HG03280 (cell line): ENCODE measurements at regions not wholly inside any gene's neighbourhood (a gene's known extent, or its start where the extent isn't known, plus 50 kb on each side); places are given as distances from the start of the nearest gene placed in this dataset.

ENCODE experiments used
- ATAC-seq: cut with Tn5 transposase; IDR thresholded peaks from one replicate; pipeline ENCODE4 v1.9.1; 2021; ENCODE audit warnings: mild to moderate bottlenecking, moderate library complexity; ENCODE audit not compliant: unreplicated experiment

DNA sequence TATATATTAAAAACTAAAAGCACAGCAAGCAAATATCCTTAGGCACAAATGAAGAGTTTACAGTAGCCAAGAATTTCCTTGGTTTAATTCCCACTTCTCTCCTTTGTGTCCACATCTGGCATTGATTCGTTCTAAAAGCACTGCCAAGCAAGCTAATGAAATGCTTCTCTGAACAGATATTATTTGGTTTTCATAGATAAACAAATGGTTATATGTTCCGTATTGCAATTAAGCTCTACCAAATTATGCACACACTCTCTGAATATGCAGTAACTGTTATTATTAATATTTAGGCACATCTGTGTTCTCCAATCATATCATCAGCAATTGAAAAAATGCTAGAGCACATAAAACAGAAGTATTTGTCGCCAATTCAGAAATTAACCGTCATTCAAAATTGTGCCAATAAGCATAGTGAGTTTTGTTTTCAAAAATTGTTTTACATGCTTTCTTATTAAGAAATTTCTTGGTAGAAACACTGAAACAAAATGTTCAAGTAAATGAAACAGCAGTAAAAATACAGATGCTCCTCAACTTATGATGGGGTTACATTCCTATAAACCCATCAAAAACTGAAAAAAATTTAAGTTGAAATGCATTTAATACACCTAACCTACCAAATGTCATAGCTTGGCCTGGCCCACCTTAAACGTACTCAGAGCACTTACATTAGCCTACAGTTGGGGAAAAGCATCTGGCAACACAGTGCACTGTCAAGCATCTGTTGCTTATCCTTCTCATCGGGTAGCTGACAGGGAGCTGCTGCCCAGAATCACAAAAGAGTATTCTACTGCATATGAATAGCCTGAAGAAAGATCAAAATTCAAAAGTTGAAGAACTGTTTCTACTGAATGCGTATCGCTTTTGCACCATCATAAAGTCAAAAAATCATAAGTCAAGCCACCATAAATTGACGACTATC, 2134.7 kb downstream of the PCDH9 start:
- ATAC-seq = no peak

DNA sequence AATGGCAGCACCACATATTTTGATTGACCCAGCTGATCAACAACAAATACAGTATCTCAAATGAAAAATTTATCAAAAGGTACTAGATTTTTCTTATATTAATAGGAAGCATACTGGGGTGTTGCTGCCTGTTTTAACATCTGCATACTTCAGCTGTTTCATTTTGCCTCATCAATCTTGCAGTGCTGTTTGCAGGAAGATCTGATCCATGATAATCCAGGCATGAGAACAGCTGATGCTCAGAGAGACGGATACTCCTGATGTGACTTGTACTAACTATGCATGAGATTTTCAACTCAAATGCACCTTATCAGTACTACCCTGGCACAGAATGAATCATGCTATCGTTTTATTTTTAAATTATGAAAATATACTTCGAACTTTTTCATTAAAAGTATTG, 2136.8 kb downstream of the PCDH9 start:
- ATAC-seq = no peak

DNA sequence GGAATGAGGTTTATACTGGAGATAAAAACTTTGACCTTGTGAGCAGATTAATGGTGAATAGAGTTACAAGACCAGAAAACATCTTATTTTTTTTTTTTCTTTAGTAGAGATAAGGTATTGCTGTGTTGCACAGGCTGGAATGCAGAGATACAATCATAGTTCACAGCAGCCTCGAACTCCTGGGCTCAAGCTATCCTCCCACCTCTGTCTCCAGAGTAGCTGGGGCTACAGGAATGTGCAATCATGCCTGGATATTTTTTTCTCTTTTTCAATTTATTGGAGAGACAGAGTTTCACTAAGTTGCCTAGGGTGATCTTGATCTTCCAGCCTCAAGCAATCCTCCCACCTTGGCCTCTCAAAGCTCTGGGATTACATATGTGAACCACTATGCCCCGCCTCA, 2139.1 kb downstream of the PCDH9 start:
- ATAC-seq = no peak

DNA sequence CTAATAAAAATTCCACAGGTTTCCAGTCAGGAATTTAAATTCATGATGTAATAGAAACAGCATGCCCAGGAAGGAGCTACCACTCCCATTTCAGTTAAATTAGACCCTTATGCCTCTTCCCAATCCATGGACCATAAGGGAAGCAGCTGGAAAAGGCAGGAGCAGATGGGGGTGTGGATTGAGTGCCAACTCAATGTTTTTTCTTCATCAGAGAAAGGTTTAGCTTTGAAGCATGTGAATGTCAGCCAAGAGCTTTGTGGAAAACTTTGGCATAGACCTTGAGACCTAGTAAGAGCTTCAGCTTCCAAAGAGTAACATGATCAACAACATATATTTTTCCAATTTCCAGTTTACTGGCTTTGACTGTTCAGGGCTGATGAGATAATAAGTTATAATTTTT, 2139.9 kb downstream of the PCDH9 start:
- no peak for ATAC-seq

DNA sequence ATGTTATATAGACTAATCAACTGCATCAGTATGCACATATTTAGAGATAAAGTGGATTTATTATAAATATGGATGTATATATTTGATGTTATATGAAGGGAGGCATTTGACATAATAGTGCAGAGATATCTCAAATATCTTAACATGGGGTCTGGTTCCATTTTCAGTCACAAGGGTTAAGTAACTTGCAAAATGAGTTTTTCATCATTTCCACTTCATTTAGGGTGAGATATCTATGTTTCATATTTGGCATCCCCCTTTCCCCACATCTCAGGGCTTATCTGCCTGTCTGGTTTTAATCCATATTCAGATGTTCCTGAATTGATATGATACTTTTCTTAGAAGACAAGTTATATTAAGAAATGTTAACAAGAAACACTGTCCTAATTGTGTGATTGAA, 2141.2 kb downstream of the PCDH9 start:
- no peak for ATAC-seq

DNA sequence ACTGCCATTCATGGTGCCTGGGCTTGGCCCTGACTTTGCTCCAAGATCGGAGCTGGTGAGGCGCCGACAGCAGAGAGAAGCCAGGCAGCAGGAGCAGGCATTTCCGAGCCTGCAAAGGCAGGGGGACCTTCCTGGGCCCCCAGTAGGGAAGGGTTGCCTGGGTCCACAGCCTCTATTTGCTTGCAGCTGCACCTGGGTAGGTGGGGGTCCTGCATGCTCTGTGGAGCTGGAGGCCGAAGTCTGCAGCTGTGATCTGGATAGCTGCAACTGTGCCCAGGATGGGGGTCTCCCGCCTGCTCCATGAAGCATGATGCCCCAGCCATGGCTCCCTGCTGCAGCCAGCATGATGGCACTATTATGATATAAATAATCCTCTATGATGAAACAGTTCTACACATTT, 2144.2 kb downstream of the PCDH9 start:
- no peak for ATAC-seq

DNA sequence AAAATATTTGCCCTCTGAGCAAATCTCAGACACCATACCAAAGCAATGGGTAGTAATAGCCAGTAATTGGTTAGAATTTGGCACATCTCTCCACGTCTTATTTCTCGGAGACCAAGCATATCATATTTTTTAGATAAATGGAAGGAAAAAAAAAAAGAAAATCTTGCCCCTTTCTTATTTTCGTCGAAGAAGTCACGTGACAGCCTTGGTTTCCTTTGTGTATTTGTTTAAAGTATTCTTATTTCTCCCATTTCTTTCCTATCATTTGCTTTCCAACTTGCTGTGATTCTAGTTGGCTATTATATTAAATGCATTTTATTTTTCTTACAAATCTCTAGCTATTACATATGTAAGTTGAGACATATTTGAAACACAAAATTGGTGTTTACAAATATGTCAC, 2155.9 kb downstream of the PCDH9 start:
- ATAC-seq = no peak

DNA sequence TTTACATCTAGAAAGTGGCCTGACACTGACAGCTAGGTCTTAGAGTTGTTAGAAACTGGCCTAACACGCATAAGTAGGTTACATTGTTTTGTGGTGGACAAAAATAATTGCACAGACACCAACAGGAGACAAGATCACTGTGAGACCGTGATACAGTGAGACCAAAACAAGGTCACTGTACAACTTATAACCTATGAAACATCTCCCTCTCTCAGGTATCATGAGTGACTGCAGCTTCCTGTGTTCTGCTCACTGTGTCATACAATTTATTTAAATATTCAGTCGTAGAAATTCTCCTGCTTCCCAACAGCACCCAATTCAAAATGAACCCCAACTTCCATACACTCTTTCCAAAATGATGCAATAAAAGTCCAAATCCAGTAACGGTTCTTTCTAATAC, 2165.2 kb downstream of the PCDH9 start:
- ATAC-seq = no peak

DNA sequence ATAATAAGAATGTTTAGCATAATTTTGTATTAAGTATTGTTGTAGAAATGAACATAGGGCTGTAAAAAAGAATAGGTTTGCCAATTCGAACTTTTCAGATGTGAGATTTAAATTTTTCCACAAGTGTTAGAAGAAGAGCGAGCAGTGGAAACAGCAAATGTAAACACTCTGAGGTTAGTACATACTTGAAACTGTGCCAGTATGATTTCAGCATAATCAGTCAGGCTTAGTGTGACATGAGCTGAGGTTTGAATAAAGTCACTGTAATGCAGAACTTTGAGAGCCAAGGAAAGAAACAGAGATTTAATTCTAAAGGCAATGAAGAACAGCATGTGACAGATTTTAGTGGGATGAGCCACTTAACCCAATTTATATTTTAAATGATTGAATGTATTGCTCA, 2166.4 kb downstream of the PCDH9 start:
- no peak for ATAC-seq

DNA sequence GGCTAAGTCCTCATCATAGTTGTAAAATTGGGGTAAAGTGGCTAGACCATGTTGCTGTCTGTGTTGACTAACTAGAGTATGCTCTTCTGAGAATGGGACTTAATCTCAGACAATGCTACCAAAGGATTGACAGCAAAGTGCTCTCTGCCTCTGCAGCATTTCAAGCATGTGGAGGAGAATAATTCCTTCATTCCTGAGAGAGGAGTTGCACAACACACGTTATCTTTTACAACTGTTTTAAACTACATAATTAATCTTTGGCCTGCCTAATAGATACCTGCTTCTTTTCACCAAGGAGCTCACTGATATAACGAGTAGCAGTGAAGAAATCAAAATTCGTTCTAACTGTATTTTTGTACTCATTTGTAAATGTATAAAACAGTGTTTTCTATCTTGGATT, 2172.2 kb downstream of the PCDH9 start:
- ATAC-seq = no peak

DNA sequence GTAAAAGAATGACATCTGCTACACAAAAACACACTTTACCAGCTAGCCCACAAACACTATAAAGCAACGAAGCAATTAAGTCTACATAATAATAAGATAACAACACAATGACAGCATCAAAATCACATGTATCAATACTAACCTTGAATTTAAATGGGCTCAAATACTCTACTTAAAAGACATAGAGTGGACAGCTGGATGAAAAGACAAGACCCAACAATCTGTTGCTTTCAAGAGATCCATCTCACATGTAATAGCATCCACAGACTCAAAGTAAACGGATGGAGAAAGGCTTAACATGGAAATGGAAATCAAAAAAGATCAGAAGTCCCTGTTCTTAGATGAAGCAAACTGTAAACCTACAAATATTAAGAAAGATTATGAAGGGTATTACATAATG, 2175.9 kb downstream of the PCDH9 start:
- no peak for ATAC-seq

DNA sequence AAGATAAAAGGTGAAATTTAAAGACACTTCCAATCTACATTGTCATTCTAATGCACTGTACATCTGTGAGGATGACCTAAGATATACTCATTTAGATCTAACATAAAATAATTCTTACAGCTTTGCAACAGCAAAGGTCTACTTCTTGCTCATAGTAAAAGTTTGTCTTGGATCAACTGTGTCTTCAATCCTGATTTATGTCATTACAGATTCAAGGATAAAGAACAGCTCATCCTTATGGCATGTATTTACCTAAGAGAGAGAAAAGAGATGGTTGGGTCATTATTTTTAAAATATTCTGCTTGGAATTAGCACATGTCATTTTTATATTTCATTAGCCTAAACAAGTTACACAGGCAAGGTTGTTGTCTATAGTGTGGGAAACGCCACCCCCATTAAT, 2193.1 kb downstream of the PCDH9 start:
- no peak for ATAC-seq

DNA sequence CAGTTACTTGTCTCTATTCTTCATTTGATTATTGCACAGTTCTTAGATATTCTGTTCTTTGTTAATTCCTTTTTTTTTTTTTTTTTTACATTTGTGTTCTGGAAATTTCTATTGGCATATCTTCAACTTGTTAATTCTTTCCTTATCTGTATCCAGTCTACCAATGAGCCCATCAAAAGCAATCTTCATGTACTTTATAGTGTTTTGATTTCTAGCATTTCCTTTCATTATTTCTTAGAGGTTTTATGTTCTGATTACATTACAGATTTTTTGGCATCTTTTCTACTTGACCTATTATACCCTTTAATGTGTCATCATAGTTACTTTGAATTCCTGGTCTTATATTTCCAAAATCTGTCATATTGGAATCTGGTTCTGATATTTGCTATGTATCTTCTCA, 2194.8 kb downstream of the PCDH9 start:
- ATAC-seq = no peak

DNA sequence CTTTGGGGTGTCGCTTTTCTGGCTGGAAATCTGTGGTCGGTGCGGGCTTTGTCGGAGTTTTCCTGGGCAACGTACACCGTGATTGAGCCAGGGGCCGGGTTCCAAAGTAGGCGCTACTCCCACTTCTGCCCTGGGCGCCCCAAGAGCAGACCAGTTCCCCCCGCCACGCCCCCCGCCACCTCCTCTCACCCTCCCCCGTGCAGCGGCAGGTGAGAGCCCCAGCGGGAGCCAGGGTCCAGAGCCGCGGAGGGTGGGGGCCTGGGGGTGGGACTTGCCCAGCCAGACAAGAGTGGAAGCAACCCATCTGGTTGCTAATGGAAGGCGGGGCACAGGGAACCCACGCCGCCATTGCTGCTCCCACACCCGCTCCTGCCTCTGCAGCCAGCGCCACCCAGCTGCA, 2195.9 kb downstream of the PCDH9 start:
- no peak for ATAC-seq

DNA sequence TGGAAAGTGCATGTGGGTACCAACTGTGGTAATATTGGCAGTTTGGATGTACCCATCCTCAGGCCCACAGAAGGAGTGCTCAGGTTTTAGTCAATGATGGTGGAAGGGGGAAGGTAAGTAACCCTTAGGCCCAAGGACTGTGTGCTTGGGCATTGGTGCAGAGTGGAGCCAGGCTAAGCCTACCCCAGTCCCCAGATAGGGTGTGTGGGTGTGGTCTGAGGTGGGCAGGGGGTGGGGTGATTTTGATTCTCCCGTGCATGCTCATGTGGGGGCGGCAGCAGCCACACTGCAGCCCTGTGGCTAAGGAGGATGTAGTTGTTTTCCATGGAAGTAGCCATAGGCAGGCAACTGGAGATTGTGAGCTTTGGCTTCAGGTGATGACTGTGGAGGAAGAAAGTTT, 2197.3 kb downstream of the PCDH9 start:
- ATAC-seq = no peak

DNA sequence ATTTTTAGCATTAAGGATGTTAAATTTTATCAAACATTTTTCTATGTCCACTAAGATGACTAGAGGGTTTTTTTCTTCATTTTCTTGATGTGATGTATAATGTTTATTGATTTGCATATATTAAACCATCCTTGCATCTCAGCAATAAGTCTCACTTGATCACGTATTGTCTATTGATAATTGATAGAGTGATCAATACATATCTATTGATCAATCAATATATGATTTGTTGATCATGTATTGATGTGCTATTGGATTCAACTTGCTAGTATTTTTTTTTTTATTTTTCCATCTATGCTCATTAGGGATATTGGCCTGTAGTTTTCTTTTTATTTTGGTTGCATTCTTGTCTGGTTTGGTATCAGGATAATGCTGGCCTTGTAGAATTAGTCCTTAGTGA, 2202.0 kb downstream of the PCDH9 start:
- no peak for ATAC-seq

DNA sequence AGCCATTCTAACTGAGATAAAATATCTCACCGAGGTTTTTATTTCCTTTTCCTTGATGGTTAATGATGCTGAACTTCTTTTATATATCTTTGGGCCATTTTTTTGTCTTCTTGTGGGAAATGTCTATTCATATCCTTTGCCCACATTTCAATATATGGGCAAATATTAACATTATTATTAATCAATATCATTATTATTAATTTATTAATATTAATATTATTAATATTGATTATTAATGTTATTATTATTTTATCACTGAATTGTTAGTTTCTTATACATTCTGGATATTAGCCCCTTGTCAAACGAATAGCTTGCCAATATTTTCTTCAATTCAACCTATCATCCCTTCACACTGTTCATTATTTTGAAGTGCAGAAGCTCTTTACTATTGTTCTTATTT, 2203.6 kb downstream of the PCDH9 start:
- ATAC-seq = no peak

DNA sequence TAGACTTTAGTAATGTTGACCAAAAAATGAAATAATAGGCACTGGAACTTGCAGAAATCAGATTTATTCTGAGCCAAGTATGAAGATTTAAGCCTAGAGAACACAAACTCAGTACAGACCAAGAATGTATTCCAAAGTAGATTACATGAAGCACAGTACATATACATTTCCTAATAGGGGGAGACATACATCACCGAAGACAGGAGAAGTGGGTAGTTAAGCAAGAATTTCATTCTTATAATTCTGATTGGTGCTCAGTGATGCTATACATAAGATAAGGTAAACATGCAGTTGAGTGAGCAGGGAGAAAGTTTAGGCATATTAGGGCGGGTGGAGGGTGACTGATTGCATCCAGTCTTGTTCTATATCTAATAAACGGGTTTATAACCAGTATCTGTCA, 2218.8 kb downstream of the PCDH9 start:
- no peak for ATAC-seq

DNA sequence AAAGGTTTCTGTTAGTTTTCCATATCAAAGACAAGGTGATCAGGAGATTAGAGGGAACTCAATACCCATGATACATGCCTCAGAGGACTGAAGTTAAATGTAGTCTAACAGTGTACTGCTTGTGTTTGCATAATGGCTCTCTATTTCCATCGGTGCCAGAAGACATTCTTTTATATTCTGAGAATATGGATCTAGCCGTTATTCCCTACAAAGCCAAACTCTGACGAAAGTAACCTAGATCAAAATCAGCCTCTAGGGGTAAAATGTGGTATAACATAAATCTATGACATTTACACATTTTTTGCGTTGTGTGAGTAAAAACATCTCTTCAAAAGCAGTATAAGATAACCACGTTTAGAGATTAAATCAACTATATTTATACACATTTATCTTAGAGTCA, 2232.7 kb downstream of the PCDH9 start:
- no peak for ATAC-seq

DNA sequence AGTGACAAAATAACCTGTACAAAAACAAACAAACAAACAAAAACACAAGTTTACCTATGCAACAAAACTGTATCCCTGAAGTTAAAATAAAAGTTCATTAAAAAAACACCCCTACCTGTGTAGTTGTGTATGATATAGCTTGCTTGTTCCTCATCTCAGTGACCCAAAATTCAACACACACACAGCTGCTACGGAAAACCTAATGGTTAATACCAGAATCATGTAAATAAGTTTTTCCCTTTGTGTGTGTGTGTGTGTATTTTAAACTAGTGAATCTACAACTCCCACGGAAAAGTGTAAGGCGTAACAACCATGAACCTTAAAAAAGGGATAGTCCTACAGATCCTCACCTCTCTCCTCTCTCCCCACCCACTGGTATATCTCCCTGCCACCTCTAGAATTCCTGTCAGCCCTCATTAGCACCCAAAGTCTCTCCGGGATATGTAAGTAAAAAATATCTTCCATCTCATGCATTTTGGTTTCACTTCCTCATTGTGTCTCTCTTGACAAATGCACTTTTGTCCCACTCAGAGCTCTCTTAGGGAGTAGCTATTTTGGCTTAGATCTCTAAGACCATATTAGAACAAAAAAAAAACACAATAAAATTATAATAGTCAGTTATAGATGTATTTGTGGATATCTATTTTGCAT, 2236.5 kb downstream of the PCDH9 start:
- no peak for ATAC-seq

DNA sequence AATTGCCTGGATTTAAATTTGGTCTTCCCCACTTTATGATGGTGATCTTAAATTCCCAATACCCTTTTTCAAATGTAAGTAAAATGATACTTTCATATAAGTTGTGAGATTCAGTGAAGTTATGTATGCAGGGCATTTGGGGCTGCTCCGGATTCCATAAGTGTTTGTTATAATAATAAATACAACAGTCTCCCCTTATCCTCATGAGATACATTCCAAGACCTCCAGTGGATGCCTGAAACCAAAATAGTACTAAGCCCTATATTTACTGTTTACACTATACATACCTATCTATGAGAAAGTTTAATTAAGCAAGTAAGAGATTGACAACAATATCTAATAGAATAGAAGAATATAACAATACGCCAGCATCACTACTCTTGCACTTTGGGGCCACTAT, 2237.8 kb downstream of the PCDH9 start:
- ATAC-seq = no peak

DNA sequence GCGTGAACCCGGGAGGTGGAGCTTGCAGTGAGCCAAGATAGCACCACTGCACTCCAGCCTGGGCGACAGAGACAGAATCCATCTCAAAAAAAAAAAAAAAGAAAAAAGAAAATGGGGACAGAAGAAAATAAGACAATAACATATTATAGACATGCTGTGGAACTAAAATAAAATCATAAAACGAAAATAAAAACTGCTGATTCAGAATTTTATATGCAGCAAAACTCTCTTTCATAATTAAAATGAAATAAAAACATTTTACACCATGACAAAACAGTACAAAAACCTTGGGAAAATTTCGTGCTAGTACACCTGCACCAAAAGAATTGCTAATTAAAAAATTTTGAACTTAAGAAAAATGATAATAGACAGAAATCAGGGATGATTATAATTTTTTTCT, 2245.1 kb downstream of the PCDH9 start:
- no peak for ATAC-seq

DNA sequence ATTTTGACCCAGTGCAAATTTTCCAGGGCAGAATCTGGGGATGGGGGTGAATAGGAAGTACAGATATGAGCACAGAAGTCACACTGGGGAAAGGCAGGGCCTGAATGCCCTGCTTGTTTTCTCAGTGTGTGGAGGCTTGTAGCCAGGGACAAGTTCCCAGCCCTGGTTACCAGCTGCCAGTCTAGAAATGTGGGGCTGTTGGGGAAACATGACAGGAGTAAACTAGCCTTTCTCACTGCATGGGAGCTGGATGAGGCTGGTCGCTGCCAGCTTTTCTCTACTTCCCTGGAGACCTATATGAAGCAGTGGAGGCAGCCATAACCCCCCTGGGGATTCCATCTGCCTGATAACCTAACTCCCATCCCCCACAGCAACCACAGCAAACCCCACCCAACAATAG, 2267.7 kb downstream of the PCDH9 start:
- ATAC-seq = no peak
